ENCODE measurements at regions not wholly inside any gene's neighbourhood (a gene's known extent, or its start where the extent isn't known, plus 50 kb on each side); places are given as distances from the start of the nearest gene placed in this dataset.
"Not testable (repeated sequence)": the region's sequence is repeated elsewhere in the genome, so short reads cannot be mapped to it uniquely, and the experiment has no call there.

DNA sequence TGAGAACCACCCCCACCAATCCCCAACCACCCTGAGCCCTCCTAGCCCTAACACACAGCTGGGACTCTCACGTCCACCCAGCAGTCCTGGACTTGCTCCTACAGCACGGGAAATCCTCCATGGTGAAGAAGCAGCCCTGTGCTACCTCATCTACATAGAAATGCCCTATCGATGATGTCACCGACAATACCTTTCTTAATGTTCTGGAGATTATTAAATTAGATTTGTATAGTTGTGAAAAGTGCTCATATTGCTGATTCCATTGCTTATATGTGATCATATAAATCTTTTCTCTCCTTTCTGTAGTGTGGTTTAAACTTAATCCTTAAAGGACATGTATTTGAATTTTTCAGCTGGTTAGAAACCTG is 97.1 kb downstream of the PPIAL4G start:
- not testable (repeated sequence) for DNase-seq (ENCODE audit: low spot score)

DNA sequence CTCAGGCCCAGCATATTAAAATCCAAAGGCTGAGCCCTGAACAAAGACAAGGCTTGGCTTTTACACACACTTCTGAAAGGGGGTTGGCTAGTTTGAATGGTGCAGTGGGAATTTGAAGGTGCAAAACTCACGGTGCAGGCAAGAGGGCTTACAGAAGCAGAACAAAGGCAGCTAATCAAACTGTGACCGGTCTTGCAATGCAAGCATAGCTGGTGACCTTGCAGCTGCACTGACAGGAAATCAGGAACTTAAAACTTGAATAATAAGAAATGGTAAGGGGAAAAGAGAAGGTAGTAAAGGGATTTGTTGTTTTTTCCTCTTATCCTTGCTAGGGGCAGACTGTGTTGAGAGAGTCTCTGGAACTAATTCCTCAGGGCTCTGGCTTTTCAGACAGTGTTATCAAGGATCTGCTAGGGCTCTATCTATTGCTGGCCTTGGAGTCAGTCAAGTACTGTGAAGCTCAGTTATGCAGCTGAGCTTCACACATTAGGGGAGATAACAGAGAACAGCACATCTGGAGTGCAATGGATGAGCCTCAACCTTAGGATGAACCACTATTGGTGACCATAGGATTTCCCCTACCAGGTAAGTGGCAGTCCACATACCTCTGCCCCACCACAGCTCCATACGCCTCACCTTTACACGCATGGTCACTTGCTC is 97.6 kb downstream of the PPIAL4G start:
- no peak for DNase-seq (ENCODE audit: low spot score)

DNA sequence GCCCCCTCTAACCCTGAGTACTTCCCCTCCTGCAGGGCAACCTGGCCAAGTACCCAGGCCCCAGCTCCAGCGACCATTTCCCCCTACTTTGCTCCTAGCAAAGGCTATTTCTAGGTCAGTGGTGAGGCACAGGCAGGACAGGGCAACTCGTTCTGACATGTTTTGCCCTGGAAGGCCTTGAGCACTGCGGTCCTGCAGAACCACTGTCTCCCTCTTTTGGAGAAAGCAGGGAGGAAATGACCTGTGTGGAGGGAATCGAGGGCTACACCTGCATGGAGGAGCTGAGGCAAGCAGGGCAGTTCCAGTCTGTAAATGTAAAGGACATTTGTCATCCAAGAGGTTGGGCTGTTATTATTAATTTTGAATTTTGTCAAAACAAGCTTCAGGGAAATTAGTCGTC is 99.1 kb downstream of the PPIAL4G start:
- no peak for DNase-seq (ENCODE audit: low spot score)

DNA sequence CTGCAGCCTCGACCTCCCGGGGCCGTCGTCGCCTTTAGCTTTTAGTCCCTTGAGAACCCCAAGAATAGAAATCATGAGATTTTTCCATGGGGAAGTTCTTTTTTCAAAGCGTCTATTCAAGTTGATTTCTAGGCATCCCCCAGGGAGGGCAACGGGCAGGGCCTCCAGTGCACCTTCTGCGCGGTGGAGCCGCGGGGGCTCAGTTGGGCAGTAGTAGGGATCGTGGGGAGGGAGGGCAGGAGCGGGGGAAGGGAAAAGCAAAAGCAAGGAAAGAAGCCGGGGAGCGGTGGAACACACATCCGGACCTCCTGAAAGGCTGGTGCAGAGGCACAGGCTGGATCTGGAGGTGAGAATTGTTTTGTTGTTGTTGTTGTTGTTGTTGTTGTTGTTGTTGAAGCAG is 103.4 kb downstream of the PPIAL4G start:
- no peak for DNase-seq (ENCODE audit: low spot score)

DNA sequence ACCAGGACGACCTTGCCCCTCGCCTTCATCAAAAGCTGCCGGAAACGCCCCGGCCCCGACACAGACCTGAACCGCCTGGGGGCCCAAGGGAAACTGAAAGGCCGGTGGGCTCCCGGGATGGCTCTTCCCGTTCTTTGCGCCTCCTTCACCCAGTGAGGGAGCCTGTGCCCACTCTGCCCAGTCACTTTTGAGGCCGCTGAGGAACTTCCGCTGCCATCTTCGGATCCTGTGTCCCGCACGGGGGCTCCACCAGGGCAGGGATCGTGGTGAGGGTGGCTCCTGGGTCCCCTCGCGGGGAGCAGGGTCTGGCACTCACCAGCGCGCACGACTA is 104.0 kb downstream of the PPIAL4G start:
- DNase-seq (ENCODE audit: low spot score) = no peak

DNA sequence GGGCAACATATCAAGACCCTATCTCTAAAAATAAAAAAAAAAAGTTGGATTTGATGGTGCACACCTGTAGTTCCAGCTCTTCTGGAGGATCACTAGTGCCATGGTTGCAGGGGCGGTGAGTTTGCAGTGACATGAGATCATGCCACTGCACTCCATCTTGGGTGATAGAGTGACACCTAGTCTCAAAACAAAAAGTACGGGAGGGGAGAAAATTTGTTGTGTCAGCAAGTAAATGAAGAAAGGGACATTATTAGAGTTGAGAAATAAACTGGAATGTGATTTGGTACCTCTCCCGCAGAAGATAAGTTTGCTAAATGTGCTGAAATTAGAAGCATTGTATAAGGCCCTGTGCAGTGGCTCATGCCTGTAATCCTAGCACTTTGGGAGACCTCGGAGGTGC is 105.1 kb downstream of the PPIAL4G start:
- not testable (repeated sequence) for DNase-seq (ENCODE audit: low spot score)

DNA sequence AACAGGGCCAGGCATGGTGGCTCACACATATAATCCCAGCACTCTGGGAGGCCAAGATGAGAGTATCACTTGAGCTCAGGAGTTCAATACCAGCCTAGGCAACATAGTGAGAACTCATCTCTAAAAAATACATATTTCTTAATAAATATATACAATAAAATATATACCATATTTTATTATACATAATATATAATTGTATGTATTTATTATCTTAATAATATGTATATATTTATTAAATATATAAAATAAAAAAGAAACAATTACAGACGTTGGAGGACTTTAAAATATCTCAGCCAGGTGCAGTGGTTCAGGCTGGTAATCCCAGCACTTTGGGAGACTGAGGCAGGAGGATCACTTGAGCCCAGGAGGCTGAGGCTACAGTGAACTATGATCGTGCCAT is 106.1 kb downstream of the PPIAL4G start:
- not testable (repeated sequence) for DNase-seq (ENCODE audit: low spot score)

DNA sequence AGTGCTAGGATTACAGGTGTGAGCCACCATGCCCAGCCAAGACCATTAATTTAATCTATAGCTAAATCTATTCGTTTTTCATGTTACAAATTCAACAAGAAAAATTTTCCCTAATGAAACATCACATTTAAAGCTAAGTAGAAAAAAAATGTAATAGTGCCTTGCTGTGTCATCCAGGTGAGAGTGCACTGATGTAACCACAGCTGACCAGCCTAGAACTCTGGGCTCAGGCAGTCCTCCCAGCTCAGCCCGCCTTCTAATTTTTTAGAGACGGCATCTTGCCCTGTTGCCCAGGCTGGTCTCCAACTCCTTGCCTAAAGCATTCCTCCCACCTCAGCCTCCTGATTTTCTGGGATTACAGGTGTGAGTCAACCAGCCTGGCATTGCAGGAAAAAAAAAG is 109.0 kb downstream of the PPIAL4G start:
- DNase-seq (ENCODE audit: low spot score) = no peak

DNA sequence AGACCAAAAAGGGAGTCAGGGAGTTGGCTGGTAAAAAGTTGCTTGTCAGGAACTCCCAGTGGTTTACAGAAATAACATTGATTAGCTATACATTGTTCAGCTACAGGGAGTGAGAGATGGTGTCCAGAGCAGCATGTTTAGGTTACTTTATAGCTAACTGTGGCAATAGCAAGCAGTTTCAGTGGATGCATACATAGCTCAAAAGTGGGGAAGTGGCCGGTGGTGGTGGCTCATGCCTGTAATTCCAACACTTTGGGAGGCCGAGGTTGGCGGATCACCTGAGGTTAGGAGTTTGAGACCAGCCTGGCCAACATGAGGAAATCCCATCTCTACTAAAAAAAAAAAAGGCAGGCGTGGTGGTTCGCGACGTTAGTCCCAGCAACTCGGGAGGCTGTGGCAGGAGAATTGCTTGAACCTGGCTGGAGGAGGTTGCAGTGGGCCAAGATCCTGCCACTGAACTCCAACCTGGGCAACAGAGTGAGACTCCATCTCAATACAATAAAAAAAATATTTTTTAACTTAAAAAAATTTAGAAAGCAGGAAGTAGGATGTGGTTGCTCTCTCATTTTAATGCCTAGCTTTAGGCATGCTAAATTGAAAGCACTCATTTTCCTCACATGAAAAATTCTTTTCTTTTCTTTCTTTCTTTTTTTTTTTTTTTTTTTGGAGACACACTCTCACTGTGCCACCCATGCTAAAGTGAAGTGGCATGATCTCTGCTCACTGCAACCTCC is 109.7 kb downstream of the PPIAL4G start:
- no peak for DNase-seq (ENCODE audit: low spot score)

DNA sequence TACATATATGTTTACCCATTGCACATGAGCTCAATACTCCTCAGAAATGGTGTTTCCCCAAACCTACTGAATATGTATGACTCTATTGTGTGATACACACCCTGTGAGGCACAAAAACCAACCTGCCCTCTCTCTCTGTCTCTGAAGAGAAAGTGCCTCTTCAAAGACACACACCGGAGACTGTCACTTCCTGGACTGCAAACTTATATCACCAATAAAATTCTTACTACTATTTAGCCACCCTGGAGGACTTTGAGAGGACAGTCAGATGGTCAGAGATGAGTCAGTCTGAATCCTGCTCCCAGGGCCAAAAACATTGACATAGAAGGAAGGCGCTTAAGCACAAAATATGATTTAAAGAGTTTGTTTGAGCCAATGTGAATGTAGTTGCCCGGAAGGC is 110.4 kb downstream of the PPIAL4G start:
- DNase-seq (ENCODE audit: low spot score) = peak; percentile 50

DNA sequence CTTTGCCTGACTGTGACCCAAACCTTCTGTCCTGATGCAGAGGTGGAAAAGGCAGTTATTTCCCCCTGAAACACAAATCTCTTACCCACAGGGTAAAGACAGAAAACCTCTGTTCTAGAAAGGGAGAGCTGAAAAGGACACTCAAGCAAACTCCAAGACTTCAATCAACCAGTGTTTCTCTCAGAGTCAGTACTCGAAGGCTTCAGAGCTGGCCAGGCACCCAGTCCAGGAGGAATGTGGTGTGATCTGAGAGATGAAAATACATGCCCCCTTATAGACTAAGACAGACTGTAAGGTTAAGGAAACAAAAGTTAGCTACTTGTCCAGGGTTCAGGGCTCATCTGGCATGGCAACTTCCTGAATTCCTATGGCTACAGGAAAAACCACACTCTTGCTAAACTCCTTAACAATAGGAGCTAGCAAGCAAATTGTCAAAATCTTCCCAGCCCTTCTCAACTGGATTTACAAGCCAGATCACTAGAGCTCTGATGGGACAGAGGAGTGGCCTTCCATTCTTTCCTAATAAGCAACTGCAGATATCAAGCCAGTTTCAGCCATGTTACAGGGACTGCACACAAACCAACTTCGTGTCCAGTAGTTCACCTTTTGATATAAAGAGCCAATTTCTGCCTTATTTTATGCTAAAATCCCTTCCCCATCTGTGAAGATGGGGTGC is 110.9 kb downstream of the PPIAL4G start:
- not testable (repeated sequence) for DNase-seq (ENCODE audit: low spot score)

DNA sequence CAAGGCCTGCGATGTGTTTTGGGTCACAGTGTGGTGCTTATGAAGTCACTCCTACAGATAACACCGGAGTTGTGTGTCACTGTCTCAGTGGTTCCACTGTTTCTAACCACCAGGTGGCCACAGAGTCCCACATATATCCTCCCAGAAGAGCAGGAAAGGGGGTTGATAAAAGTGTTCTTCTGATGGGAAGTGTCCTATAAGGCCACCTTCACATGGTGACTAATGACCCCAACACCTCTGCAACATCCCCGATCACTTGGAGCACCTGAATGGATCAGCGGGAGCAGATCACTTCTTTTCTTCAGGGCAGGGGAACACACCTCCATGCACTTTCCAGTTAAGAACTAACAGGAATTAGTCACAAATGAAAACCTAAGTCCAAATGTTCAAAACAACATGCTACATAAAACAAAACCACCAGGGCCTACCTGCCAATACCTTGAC is 111.5 kb downstream of the PPIAL4G start:
- peak; percentile 77 for DNase-seq (ENCODE audit: low spot score)

DNA sequence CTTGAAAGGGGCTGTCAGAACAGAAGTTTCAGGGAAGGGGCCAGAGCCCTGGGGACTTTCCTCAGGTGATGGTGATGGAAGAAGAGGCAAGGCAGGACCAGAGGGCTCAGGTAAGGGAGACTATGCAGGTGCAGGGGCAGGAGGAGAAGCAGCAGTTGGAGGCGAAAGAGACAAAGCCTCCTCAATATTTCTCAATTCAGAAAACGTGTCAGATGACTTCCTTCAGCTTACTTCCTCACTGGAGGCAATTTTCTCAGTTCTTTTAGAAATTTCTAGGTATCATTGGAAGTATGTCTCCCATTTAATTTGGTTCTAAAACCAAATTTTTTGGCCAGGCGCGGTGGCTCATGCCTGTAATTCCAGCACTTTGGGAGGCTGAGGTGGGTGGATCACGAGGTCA is 112.4 kb downstream of the PPIAL4G start:
- not testable (repeated sequence) for DNase-seq (ENCODE audit: low spot score)

DNA sequence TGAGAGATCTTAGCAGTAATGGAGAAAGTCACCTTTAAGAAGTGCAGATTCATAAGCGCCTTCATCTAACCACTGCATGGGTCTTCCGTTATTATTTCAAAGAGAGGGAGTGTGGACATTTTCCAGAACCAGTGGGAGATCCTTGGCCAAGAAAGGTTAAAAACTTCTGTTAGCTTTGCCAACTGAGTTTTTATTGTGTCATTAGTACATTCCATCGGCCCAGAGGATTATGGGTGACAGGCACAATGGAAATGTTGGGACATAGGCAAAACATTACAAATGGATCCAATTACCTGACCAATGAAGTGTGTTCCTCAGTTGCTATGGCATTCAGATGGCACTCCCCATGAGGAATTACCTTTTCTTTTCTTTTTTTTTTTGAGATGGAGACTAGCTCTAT is 115.5 kb downstream of the PPIAL4G start:
- DNase-seq (ENCODE audit: low spot score) = no peak

DNA sequence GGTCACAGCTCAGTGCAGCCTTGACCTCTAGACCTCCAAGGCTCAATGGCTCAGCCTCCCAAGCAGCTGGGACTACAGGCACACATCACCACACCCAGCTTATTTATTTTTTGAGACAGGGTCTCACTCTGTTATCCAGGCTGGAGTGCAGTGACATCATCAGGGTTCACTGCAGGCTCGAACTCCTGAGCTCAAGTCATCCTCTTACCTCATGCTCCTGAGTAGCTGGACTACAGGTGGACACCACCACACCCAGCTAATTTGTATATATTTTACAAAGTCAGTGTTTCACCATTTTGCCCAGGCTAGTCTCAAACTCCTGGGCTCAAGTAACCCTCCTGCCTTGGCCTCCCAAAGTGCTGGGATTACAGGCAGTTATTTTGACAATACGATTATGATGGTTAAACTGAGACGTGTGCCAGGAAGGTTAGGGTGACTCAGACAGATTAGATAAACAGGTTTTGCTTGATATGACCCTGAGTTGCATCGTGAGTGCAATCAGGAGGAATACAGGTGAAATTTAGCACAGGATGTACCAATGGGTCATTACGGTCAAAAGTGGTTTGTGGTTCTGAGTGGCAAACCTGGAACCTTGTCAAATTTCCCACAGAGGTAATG is 116.9 kb downstream of the PPIAL4G start:
- not testable (repeated sequence) for DNase-seq (ENCODE audit: low spot score)

DNA sequence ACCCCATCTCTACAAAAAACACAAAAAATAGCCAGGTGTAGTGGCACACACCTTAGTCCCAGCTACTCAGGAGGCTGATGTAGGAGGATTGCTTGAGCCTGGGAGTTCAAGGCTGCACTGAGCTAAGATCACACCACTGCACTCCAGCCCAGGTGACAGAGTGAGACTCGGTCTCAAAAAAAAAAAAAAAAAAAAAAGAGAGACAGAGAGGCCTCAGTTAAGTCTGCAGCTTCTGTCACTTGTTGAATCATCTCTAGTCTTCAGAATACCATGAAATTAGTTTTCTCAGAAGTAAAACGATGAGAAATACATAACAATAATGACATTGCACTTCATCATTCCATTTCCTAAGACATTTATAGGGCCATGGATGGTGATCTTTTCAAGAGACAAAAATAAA is 118.0 kb downstream of the PPIAL4G start:
- not testable (repeated sequence) for DNase-seq (ENCODE audit: low spot score)

DNA sequence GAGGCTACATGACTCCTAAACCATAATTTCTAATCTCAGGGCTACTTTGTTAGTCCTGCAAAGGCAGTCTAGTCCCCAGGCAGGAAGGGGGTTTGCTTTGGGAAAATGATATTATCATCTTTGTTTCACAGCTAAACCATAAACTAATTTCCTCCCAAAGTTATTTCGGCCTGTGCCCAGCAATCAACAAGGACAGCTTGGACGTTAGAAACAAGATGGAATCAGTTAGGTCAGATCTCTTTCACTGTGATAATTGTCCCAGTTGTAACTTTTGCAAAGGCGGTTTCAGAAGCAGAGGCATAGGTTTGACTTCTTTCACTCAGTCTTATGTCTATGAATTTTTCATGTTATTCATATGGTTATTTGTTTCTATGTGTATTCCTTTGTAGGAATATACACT is 119.1 kb downstream of the PPIAL4G start:
- not testable (repeated sequence) for DNase-seq (ENCODE audit: low spot score)

DNA sequence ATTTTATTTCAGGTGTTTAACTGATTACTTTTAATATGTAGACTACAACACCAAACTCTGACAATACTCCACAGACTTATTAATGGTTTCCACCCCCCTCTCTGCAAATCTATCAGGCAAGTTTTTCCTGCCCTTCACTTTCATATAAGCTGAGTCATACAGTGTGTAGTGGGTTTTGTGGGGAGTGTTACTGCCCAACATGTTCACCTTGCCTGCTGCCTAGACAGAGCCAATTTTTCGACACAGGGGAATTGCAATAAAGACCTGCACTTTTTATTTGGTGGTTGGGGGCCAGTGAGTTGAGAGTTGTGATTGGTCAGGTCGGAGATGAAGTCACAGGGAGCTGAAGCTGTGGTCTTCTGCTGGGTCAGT is 119.7 kb downstream of the PPIAL4G start:
- DNase-seq (ENCODE audit: low spot score) = peak; percentile 59

DNA sequence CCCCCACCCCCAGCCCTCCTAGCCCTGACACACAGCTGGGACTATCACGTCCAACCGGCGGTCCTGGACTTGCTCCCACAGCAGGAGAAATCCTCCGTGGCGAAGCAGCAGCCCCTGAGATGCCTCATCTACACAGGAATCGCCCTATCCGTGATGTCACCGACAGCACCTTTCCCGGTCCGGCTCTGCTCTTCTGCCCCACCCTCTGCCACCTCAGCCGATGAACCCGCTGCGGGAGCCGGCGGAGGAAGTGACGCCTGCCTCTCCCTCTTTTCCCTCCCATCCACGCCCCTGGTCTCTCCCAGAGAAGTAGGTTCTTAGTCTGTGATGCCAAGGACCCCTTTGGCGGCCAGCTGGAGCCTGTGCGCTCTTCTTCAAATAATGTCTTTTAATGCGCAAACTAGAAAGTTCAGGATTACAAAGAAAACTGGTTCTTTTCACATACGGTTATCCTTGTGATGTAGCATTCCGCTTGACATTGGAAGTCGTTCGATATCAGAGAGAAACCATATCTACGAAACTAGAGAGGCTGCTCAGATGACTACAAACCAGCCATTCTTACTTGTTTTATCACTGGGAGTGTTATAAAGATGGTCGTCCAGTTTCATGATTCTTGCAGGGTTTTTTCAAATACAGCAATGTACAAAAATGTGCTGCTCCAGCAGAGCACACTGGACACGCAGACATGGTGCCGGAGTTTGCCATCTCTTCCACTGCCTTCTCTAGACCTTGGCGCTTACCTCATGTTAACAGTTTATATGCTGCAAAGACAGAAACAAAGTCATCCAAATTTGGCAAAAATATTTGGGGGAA is 120.3 kb downstream of the PPIAL4G start:
- peak; percentile 36 for DNase-seq (ENCODE audit: low spot score)

DNA sequence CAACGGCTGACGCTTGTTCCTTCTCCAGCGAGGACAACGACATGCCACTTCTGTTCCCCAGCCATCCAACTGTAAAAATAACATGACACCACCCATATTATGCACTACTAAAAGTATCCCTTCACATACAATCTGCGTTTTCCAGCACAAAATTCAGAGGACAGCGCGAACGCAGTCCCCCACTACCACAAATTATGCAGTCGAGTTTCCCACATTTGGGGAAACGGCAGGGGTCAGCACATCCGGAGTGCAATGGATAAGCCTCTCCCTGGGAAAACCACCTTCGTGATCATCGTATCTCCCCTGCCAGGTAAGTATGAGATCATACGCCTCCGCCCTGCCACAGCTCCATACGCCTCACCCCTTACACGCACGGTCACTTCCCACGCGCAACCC is 120.9 kb downstream of the PPIAL4G start:
- peak; percentile 22 for DNase-seq (ENCODE audit: low spot score)

DNA sequence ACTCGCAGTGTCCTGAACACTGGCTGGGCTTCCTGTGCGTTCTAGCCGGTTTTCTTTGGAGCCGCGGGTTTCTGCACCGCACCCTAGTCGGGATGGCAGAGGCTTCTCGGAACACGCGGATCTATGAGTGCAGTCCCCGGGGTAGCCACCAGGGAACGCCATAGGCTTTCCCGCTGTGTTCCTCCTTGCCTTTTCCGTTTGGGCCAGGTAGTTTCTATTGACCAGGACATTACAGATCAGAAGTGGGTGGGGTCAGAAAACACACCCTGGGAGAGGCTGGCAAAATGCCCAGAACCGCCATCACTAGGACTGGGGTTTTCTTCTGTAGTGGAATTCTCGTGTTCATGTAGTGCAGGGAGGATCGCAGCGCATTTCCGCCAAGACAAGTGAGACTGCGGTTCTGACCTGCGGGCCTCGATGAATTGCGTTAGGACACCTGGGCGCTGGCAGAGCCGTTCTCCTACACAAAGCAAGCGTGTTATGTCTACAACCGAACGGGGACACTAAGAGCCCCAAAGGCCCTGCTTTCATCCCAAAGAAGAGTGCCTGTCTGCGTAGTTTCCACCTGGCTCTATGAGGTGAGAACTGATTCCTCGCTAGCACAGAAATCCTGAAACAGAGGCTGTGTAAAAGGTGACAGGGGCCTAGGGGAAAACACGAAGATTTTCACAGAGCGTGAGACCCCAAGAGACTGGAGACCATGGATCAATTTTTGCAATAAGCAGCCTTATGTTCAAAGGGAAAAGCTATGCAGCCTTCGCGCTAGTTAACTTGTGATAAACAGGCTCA is 121.5 kb downstream of the PPIAL4G start:
- DNase-seq (ENCODE audit: low spot score) = peak; percentile 17

Data from activated CD4-positive, alpha-beta T cell treated with anti-CD3 and anti-CD28 coated beads, Interleukin-2, Interleukin-4, amounts not matched to agents 100 ng/mL and 50 ng/mL, durations not matched to agents 16 hours and 8 hours (primary cell).